ENCODE measurements at regions not wholly inside any gene's neighbourhood (a gene's known extent, or its start where the extent isn't known, plus 50 kb on each side); places are given as distances from the start of the nearest gene placed in this dataset.

GRCh38 chr5:97907646-97908400, 724.8 kb upstream of the RIOK2 start:
- Mint-ChIP-seq H3K4me3 (no peak overlapping the region), H3K27me3 (ENCODE audit: low read depth) (no peaks in the 10 kb centered on the region), H3K9me3 (peaks cover 44% of the 10 kb centered on the region), H3K36me3 (no peaks in the 10 kb centered on the region), H3K4me1 (no peaks in the 10 kb centered on the region), H3K27ac (no peak overlapping the region)
- no peak for DNase-seq (ENCODE audit: low spot score in 2 of 2, unreplicated experiment in 2 of 2)
- TF ChIP-seq, protein P1, sequence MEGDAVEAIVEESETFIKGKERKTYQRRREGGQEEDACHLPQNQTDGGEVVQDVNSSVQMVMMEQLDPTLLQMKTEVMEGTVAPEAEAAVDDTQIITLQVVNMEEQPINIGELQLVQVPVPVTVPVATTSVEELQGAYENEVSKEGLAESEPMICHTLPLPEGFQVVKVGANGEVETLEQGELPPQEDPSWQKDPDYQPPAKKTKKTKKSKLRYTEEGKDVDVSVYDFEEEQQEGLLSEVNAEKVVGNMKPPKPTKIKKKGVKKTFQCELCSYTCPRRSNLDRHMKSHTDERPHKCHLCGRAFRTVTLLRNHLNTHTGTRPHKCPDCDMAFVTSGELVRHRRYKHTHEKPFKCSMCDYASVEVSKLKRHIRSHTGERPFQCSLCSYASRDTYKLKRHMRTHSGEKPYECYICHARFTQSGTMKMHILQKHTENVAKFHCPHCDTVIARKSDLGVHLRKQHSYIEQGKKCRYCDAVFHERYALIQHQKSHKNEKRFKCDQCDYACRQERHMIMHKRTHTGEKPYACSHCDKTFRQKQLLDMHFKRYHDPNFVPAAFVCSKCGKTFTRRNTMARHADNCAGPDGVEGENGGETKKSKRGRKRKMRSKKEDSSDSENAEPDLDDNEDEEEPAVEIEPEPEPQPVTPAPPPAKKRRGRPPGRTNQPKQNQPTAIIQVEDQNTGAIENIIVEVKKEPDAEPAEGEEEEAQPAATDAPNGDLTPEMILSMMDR (IDR thresholded peaks at IDR 0.05; ENCODE audit: unreplicated experiment) = no peak

- TF ChIP-seq, protein P1 (IDR thresholded peaks at IDR 0.05; ENCODE audit: unreplicated experiment) = no peak
- Mint-ChIP-seq H3K36me3 (no peaks in the 10 kb centered on the region), H3K4me3 (no peak overlapping the region), H3K27me3 (ENCODE audit: low read depth) (no peaks in the 10 kb centered on the region), H3K4me1 (no peaks in the 10 kb centered on the region), H3K27ac (no peak overlapping the region), H3K9me3 (peaks cover 28% of the 10 kb centered on the region)
- DNase-seq (ENCODE audit: low spot score in 2 of 2, unreplicated experiment in 2 of 2) = no peak
Observed at GRCh38 chr5:97909541-97909940, 726.5 kb upstream of the RIOK2 start.

- Mint-ChIP-seq H3K27me3 (ENCODE audit: low read depth) (no peaks in the 10 kb centered on the region), H3K4me3 (no peak overlapping the region), H3K9me3 (no peaks in the 10 kb centered on the region), H3K4me1 (no peaks in the 10 kb centered on the region), H3K27ac (no peak overlapping the region), H3K36me3 (no peaks in the 10 kb centered on the region)
- TF ChIP-seq, protein P1 (IDR thresholded peaks at IDR 0.05; ENCODE audit: unreplicated experiment) = no peak
- DNase-seq (ENCODE audit: low spot score in 2 of 2, unreplicated experiment in 2 of 2) = no peak
Observed at GRCh38 chr5:97914483-97914882, 731.4 kb upstream of the RIOK2 start.

- H3K27me3 Mint-ChIP-seq (ENCODE audit: low read depth) = no peaks in the 10 kb centered on the region
- no peak overlapping the region for H3K4me3 Mint-ChIP-seq
- H3K4me1 Mint-ChIP-seq = no peaks in the 10 kb centered on the region
- DNase-seq (ENCODE audit: low spot score in 2 of 2, unreplicated experiment in 2 of 2) = no peak
- H3K9me3 Mint-ChIP-seq = no peaks in the 10 kb centered on the region
- H3K27ac Mint-ChIP-seq = no peak overlapping the region
- no peaks in the 10 kb centered on the region for H3K36me3 Mint-ChIP-seq
- TF ChIP-seq, protein P1 (IDR thresholded peaks at IDR 0.05; ENCODE audit: unreplicated experiment) = no peak
Observed at GRCh38 chr5:97915106-97915505, 732.1 kb upstream of the RIOK2 start.

DNA sequence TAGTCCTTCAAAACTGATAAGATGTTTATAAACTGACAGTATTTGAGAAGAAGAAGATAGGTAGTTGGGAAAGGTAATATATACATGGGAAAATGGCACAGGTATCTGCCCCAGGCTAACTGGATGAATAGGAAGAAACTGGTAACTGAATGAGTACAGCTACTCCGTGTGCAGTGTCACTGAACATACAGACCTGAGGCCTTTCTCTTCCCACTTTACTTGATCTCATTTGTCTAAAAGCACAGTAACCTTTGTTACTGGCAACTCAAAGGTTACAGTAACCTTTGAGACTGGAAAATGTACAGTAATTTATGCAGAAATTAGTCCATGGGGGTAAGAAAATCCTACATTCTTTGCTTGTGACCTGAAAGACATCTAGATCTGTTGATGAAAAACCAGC, 735.0 kb upstream of the RIOK2 start:
- TF ChIP-seq, protein P1 (IDR thresholded peaks at IDR 0.05; ENCODE audit: unreplicated experiment) = no peak
- Mint-ChIP-seq H3K9me3 (no peaks in the 10 kb centered on the region), H3K4me1 (no peaks in the 10 kb centered on the region), H3K36me3 (no peaks in the 10 kb centered on the region), H3K27ac (no peak overlapping the region), H3K4me3 (no peak overlapping the region), H3K27me3 (ENCODE audit: low read depth) (no peaks in the 10 kb centered on the region)
- no peak for DNase-seq (ENCODE audit: low spot score in 2 of 2, unreplicated experiment in 2 of 2)

Data from mesothelial cell of epicardium (in vitro differentiated cells).